Glomerular visceral epithelial cell (primary cell): ENCODE measurements at regions not wholly inside any gene's neighbourhood (a gene's known extent, or its start where the extent isn't known, plus 50 kb on each side); places are given as distances from the start of the nearest gene placed in this dataset.

ENCODE experiments used
- DNase-seq: peaks from one replicate; pipeline ENCODE4 v3.0.0-alpha.2; 2016; ENCODE audit errors: extremely low spot score

DNA sequence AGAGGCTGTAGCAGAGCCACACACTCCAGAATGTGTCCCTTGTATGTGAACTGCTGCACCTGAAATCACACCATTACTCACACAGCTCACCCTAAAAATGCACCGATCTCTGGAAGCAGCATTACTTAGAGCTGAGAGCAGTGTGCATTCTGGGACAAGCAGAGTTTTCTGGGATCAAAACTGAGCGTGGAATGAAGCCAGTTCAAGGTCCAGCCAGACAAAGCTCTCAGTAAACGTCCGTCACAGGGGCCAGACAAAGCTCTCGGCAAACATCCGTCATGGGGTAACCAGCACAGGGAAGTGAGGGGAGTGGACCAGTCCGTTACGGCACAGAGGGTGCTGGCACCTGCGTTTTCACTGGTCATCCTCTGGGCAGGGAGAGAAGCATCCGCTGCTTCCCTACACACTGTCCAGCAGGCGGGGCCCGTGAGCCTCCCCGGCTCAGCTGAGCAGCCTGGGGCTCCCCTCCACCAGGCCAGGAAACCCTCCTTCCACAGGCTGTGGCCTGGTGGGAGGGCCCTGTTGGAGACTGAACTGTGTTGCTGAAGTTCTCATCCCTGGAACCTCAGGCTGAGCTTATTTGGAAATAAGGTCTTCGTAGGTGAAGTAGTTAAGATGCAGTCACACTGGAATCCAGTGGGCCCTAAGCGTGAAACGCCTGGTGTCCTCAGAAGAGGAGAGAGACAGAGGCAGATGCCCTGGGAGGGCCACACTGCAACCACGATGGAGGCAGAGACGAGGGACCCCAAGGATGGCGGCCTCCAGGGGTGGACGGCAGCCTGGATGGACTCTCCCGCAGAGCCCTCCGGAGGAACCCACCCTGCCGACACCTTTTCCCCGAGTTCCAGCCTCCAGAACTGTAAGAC is 883.9 kb downstream of the BRD1 start:
- no peak for DNase-seq

DNA sequence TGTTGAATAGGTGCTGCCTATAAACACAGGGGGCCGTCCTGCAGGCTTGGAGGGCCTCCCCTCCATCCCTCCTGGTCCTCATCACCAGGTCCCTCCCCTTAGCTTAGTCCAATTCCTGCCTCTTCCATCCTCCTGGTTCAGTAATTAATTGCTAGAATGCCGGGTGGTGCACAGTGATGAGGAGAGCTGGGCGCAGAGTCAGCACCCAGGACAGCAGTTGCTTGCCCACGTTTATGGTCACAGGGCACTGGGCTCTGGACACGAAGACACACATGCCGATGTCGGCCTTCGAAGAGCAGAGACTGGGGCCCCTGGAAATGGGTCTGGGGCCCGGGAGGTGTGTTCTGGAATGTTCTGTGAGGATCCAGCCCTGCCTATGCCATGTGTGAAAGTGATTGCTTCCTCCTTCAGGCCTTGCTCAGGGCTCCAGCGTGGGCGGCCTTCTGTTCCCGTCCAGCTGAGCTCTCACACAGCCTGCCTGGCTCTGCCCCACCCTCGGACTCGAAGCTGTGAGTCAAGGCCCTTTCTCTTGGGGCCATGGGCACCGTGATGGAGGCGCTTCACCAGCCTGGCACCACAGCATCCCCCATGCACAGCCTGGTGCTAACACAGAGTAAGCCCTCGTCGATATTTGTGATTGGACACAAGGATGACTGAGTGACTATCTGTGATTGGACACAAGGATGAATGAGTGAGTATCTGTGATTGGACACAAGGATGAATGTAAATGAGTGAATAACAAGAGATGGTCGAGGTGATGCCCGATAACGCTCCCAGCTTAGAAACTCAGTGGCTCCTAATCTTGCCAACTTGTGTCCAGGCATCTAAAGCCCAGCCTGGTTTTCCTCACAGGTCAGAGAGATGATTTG is 884.7 kb downstream of the BRD1 start:
- DNase-seq: no peak

DNA sequence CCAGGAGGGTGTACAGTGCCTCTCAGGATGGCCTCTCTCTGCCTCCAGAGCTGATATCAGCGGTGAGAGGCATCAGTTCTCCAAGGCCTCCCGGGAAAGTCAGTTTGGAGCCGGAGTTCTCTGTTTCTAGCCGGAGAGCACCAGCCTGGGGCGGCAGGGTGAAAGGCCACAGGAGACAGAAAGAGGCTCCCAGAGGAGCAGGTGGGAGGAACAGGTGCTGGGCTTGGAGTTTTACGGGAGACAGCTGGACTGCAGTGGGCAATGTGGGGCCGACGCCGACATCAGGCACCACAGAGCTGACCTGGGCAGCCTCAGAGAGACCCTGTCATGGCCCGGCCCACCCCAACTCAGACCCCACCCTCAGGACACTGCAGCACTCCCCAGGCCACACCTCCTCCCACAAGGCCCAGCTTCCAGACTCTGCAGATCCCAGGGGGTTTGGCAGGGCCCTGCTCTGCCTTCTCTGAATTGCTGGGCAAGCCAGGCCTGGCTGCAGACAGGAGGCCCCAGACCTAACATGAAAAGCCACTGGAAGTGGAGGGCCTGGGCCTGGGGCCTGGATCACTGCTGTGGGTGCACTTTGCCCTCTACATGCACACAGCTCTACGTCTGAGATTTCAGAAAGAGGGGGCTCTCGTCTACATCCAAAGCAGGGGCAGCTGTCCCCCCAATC is 885.6 kb downstream of the BRD1 start:
- DNase-seq: no peak

DNA sequence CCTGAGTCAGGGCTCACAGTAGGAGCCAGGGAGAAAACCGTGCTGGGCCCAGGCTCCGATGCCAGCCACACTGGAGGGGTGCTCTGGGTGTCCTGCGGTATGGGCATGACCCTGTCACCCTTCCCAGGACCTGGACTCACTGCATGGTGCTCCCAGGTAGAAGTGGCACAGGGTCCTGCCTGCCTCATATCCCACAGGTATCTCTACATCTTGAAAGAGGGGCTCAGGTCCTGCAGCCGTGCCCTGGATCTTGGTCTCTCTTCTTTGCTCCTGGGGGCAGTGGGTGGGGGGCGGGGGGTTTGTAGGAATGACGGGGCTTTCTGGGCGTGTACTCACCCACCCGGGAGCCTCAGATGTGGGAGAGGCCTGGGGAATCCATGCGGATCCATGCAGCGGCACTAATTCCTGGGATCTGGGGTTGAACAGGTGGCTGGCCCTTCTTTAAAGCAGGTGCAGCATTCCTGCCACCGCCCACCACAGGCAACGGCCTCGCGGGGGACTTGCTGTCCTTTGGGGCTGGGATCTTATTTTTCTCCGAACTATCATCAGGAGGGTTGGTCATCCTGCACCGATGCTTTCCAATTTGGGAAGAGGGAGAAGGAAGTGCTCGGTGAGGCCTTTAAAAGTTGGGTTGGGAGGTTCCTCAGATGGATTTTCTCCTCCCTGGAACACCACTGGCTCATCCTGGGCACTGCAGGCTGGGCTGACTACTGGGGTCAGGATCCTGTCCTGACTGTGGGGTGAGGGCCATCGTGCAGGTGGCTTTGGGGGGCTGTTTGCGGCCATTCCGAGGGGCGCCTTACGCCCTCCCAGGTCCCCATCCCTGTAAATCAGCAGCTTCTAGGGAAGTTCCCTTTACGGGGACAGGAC is 886.4 kb downstream of the BRD1 start:
- DNase-seq: no peak

DNA sequence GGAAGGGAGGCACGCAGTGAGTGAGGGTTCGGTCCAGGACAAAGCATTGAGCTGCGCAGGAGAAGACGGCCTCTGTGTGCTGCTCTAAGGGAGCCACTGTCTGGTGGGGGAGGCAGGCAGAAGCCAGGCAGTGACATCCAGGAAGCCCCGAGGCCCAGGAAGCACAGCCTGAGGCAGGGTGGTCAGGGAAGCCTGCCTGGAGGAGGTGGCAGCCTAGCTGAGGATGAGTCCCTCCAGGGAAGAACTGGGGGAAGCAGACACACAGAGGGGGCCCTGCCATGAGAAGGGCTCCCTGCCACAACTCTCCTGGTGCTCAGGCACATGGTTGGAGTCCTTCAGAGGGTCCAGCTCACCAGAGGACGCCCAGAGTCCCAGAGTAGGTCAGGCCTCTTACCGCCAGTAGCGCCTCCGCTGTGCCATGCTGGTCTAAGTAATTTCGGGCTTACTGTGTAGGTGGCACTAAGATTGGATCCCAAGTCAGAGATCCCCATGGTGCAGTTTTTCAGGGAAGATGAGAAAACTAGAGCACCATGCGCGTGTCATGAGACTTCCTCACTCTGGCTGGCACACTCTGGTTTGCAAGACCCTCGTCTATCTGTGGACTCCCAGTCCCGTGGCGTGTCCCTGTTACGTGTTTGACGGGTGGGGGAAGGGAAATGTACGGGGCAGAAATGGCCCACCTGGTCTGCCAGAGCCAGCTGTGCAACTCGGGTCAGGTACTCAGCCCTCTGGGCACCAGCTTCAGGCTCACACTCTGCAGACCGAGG is 887.2 kb downstream of the BRD1 start:
- DNase-seq: no peak

DNA sequence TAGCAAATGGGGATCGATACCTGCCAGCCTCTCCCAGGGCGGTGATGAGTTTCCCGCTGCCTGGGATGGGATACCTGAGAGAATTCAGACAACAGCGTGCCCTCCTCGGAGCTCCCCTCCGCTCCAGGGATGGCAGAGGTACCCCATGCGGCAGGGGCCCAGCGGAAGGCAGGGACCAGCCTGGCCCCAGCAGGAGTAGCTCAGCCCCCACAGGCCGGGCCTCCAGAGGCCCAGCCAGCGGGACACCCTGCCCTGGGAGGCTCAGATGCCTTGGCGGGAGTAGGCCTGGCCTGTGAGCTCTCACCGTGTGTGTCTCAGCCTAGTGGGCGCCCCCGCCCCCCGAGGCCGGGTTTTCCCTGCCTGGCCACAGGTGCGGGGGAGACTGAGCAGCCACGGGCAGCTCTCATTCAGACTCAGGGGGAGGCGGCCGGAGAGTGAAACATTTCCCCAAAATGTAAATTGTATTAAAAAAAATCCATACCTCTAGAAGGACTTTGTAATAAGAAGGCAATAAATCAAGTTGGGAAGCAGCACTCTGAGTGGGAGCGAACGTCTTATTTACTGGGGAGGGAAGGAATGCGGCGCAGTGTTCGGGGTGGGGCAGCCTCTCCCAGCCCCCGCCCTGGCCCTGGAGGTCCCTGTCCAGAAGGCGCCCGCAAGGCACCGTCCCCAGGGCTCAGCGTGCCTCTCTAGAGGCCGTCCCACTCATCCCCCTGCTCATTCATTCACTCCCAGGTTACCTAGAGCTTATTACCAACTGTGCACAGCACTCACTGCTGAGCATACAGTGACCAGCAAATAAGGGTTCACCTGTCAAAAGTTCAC is 888.0 kb downstream of the BRD1 start:
- no peak for DNase-seq

DNA sequence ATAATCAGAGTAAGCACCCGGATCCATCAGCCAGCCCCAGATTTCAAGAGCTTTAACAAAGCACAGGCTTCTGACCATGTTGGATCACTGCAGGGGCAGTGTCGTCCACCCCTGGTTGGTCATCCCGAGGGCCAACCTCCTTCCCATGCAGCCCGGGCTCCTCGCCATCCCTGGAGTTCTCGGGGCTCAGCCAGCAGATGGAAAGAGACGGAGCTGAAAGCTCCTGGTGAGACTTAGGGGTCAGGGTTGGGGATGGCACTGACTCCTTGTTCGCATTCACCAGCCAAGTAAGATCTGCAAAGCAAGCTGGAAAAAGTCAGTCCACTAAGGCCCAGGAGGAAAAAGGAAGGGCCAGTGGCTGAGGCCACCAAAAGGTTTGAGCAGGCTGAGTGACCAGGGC is 888.9 kb downstream of the BRD1 start:
- DNase-seq: no peak

DNA sequence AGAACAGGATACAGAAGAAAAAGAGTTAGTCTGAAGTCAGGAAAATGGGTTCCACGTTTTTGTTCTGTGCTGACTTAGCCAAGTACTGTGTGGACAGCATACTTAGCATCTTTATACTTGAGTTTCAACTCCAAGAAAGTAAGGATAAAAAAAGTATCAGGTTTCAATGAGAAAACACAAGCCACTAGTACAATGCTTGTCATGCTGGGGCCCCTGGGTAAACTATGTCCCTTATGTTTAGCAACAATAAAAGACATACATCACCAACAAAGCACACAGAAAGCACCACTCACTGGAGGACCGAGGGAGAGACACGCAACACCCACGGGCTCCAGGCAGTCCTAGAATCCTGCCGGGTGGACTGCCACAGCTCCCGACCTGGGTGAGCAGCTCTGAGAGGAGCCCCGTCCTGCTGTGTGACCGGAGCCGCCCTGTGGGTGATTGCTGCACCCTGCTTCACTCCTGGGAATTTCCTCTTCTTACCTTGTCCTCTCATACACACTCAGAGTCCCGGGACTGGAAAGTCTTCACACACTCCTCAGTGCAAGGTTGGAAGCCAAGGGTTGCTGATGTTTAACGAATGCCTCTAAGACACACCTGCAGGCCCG is 890.5 kb downstream of the BRD1 start:
- DNase-seq: no peak

DNA sequence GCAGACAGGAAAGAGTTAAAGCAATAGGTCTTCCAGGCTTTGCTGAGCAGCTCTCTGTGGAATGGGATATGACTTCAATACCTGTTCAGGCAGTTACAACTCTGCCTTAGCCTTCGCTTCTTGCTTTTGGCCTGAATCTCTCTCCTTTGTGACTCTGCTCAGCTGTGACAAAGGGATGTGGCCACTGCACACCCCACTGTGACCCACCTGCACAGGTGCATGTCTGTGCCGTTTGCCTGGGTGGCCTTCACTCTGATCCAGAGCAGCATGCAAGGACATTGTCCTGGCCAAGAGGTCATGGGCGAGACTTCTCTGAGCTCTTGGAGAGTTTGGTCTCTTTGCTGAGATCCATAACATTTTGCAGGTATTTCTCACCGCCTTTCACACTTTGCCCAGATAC is 891.3 kb downstream of the BRD1 start:
- DNase-seq: no peak

DNA sequence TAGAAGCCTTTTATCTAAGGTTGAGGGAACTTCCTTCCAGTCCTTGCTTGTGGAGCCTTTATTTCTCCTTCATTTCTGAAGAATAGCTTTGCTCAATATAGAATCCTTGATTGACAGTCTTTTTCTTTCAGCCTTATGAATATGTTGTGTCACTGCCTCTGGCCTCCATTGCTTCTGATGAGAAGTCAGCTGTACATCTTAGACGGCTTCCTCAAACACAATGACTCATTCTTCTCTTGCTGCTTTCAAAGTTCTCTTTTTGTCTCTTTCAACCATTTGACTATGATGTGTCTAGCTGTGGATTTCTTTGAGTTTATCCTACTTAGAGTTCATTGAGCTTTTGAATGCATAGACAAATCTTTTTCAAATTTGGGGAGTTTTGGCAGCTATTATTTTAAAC is 893.2 kb downstream of the BRD1 start:
- no peak for DNase-seq

DNA sequence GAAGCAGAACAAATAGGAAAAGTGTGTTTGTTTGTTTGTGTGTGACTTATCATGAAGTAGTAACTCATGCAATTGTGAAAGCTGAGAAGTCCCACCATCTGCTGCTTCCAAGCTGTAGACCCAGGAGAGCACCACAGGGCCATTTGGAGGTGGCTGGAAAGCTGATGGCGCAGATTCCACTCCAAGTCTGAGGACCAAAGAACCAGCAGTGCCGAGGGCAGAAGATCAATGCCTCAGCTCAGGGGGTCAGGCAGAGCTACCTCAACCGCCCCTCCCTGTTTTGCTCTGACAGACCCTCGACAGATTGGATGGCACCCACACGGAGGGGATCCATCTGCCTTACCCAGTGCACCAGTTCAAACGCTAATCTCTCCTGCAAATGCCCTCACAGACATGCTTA is 896.2 kb downstream of the BRD1 start:
- DNase-seq: no peak

DNA sequence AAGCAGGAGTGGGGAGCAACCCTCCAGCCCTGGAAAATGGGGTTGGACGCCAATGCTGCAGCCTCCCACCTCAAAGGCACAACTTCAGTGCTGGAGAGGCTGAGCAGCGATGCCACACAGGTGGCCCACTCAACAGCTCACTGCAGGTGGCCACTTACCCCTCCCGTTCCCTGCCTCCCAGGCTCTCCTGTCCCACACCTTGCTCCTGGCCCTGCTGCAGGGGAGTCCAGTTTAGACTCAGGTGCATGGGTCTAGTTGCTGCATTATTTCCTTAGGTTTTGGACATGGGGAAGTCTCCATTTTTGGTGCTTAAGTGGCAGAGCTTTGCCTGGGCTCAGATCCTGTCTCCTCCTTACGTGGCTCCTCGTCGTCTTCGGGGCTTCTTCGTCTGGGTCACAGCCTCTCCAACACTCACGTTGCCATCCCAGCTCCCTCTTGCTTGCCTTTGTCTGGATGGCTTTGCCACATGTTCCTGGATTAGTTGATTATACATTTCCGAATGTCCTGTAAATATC is 898.3 kb downstream of the BRD1 start:
- DNase-seq: no peak

DNA sequence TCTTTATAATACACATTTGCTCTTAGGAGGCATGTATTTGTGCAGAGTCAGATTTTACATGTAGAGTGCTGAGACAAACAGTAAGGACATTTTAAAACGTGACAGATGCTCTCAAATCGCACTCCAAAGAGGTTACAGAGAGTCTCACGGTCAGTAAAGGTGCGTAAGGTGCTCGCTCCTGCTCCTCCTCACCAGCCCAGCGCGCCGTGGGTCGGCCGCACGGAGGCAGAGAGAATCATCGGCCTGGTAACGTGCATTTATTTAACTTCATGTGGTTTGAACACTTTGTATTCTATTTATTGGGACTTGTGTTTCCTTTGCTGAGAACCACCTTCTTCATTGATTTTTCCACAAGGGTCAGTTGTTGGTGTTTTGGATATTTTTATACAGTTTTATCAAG is 900.1 kb downstream of the BRD1 start:
- DNase-seq: no peak

DNA sequence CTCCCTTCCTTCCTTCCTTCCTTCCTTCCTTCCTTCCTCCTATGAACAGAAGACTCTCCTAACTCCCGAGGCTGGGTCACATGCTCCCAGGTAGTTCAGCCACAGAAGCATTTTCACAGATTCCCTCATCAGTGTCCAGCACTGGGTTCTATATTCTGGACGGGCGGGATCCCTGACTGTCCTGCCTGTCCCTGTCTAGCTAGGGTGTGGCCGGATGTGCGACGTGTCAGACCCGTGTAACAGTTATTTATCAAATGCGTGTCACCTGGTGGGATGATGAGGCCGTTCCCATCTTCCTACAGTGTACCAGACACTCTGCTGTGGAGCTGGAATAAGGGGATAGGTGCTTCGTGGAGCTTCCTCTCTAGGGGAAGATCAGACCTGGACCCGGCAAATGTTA is 901.0 kb downstream of the BRD1 start:
- no peak for DNase-seq

DNA sequence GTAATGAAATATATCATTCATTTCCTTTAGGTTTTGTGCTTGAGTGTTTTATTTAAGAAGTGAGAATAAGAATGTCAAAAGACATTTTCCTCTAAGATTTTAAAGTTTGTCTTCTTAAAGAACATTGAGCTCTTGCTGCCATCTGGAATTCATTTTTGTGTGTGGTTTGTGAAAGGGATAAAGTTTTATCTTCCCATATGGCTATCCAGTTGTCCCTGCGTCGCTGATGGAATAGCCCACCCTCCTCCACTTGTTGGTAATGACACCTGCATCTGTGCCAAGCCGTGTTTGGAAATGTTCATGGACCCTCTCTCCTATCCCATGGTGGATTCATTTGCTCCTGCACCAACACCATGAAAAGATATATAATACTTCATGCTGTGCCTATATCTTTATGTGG is 901.5 kb downstream of the BRD1 start:
- no peak for DNase-seq

DNA sequence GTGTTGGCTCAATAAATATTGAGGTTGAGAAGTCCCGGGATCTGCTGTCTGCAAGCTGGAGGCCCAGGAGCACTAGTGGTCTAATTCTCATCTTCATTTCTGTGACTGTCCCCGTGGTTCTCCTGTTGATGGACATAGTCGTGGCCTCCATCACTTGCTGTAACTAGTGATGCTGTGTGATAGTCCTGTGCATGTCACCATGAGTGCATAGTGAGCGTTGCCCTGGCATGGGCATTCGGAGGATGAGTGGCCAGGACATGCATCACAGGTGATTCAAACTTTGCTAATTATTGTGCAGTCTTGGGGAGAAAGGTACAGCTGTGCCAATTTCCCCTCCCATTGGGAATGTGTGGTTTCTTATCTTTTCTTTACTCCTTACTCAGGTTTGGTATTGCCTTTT is 902.2 kb downstream of the BRD1 start:
- DNase-seq: no peak

DNA sequence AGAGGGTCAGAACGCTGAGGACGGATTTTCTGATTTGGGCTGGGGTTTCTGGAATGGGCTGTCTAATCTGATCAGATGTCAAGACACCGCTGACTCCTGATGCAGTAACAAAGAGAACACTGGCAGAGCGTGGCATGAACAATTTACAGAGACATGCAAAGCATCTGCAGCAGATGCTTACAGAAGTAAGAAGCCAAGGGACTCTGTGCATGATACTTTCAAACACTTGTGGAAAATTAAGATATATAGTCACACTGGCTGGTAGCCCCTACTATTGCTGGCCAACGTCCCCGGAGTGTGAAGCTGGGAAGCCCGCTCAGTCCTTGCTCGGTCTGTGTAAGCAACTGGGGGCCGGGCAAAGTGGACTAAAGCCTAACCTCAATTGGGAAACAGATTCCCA is 903.7 kb downstream of the BRD1 start:
- no peak for DNase-seq

DNA sequence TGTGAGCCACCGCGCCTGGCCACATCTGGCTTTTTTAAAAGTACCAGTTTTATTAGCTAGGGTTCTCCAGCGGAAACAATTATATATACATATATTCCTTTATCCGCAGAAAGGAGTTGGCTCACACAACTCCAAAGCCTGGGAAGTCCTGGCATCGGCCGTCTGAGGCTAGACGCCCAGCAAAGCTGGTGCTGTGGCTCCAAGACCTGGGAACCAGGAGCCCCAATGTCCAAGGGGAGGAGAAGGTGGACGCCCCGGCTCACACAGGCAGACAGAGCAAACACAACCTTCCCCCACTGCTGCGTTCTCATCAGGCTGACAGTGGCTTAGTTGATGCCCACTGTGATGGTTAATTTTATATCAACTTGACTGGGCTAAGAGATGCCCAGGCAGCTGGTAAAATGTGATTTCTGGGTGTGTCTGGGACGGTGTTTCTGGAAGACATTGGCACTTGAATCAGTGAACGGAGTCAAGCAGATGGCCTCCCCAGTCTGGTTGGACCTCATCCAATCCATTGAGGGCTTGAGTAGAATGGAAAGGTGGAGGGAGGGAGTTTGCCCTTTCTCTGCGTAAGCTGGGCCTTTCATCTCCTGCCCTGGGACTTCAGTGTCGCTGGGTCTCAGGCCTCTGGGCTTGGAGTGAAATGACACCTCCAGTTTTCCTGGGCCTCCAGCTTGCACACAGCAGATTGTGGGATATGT is 904.4 kb downstream of the BRD1 start:
- no peak for DNase-seq
